ENCODE measurements at regions not wholly inside any gene's neighbourhood (a gene's known extent, or its start where the extent isn't known, plus 50 kb on each side); places are given as distances from the start of the nearest gene placed in this dataset.

DNA sequence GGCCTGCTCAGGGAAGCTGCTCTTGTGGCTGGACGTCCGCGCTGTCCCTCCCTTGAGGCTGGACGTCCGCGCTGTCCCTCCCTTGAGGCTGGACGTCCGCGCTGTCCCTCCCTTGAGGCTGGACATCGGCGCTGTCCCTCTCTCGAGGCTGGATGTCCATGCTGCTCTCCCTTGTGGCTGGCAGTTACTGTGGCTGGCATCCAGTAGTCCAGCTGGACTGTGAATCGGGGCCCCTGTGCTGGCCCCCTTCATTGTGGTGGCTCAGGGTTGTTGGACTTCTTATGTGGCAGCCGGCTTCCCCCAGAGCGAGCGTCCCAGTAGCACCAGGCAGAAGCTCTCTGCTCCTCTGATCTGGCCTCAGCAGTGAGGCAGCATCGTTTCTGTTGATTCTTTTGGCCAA is 141.5 kb downstream of the IRF8 start:
- H3K36me3 ChIP-seq (ENCODE audit: control insufficient read depth, insufficient read depth, low read length), result no peaks in the 10 kb centered on the region; the same call in 1 of the 2 replicates
- H3K4me3 ChIP-seq (ENCODE audit: low read length), result no peak overlapping the region
- H3K27me3 ChIP-seq (ENCODE audit: control insufficient read depth, insufficient read depth, low read length), result no peaks in the 10 kb centered on the region
- H3K27ac ChIP-seq (ENCODE audit: low read length), result no peak overlapping the region
- H3K9me3 ChIP-seq (ENCODE audit: control insufficient read depth, insufficient read depth, low read length), result no peaks in the 10 kb centered on the region
- H3K4me1 ChIP-seq (ENCODE audit: control insufficient read depth, insufficient read depth, low read length), result peaks cover 2% of the 10 kb centered on the region
- WGBS (ENCODE audit: insufficient coverage, insufficient read length), result no CpG with 5 or more reads among the region's 17 CpGs
- DNase-seq (ENCODE audit: low read depth, low spot score), result no peak

DNA sequence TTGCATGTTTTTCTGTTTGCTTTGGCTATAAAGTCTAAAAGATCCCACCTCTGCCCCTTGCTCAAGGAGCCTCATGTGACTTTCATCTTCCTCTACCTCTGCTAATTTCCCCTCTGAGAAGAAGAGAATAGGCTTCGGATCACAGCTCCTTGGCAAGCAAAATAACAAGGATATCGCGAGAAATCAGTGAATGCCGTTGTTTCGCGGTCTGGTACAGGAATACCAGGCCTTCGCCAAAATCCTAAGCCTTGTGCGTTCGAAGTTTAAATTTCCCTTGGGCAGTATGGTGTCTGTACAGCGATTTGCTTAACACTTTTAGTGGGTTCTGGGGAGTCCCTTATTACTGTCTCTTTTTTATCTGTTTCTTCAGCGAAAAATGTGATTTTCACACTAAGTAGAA is 142.3 kb downstream of the IRF8 start:
- DNase-seq (ENCODE audit: low read depth, low spot score), result no peak
- no peak overlapping the region for H3K4me3 ChIP-seq (ENCODE audit: low read length)
- WGBS (ENCODE audit: insufficient coverage, insufficient read length), result no CpG with 5 or more reads among the region's 11 CpGs
- no peaks in the 10 kb centered on the region for H3K27me3 ChIP-seq (ENCODE audit: control insufficient read depth, insufficient read depth, low read length)
- H3K36me3 ChIP-seq (ENCODE audit: control insufficient read depth, insufficient read depth, low read length), result no peaks in the 10 kb centered on the region; the same call in 1 of the 2 replicates
- H3K9me3 ChIP-seq (ENCODE audit: control insufficient read depth, insufficient read depth, low read length), result no peaks in the 10 kb centered on the region
- H3K27ac ChIP-seq (ENCODE audit: low read length), result no peak overlapping the region
- peaks cover 2% of the 10 kb centered on the region for H3K4me1 ChIP-seq (ENCODE audit: control insufficient read depth, insufficient read depth, low read length)

DNA sequence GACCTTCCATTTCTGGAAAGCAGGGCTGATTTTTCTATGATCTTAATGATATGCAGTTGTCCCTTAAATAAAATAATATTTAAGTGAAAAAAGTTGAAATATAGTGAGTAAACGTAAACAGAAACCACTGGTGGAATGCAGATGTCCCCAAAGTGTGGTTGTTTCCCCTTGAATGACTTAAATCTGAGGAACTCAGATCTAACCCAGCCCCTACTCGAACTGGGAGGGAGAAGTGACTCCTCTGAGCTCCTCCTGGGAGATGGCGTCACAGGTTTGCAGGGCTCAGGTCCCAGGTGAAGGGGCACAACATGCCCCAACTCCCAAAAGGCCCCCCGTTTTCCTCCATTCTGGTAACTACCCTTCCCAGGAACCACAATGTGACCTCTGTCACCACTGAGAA is 142.8 kb downstream of the IRF8 start:
- H3K27ac ChIP-seq (ENCODE audit: low read length), result no peak overlapping the region
- H3K36me3 ChIP-seq (ENCODE audit: control insufficient read depth, insufficient read depth, low read length), result no peaks in the 10 kb centered on the region; the same call in 1 of the 2 replicates
- H3K9me3 ChIP-seq (ENCODE audit: control insufficient read depth, insufficient read depth, low read length), result no peaks in the 10 kb centered on the region
- no peaks in the 10 kb centered on the region for H3K27me3 ChIP-seq (ENCODE audit: control insufficient read depth, insufficient read depth, low read length)
- H3K4me3 ChIP-seq (ENCODE audit: low read length), result no peak overlapping the region
- WGBS (ENCODE audit: insufficient coverage, insufficient read length), result no CpG with 5 or more reads among the region's 4 CpGs
- DNase-seq (ENCODE audit: low read depth, low spot score), result no peak
- H3K4me1 ChIP-seq (ENCODE audit: control insufficient read depth, insufficient read depth, low read length), result peaks cover 2% of the 10 kb centered on the region

DNA sequence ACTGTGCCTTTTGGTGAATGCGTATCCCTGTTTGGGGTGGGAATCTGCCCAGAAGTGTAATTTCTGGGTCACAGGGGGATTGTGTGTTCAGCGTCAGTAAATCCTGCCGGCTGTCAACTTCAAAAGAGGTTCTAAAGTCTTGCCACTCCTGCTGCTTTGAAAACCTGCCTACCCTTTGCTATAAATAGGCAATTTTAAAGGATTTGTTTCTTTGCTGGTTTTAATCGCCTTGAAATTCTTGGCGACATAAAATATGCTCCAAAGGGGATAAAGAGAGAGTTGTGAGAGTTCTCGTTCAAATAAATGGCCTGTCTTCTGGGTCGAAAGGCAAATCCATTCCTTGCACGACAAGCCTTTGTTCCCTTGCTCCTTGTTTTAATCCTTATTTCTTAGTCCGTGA is 143.4 kb downstream of the IRF8 start:
- WGBS (ENCODE audit: insufficient coverage, insufficient read length), result no CpG with 5 or more reads among the region's 9 CpGs
- DNase-seq (ENCODE audit: low read depth, low spot score), result no peak
- H3K27ac ChIP-seq (ENCODE audit: low read length), result no peak overlapping the region
- H3K36me3 ChIP-seq (ENCODE audit: control insufficient read depth, insufficient read depth, low read length), result no peaks in the 10 kb centered on the region; the same call in 1 of the 2 replicates
- H3K4me1 ChIP-seq (ENCODE audit: control insufficient read depth, insufficient read depth, low read length), result peaks cover 2% of the 10 kb centered on the region
- no peaks in the 10 kb centered on the region for H3K9me3 ChIP-seq (ENCODE audit: control insufficient read depth, insufficient read depth, low read length)
- H3K27me3 ChIP-seq (ENCODE audit: control insufficient read depth, insufficient read depth, low read length), result no peaks in the 10 kb centered on the region
- no peak overlapping the region for H3K4me3 ChIP-seq (ENCODE audit: low read length)

DNA sequence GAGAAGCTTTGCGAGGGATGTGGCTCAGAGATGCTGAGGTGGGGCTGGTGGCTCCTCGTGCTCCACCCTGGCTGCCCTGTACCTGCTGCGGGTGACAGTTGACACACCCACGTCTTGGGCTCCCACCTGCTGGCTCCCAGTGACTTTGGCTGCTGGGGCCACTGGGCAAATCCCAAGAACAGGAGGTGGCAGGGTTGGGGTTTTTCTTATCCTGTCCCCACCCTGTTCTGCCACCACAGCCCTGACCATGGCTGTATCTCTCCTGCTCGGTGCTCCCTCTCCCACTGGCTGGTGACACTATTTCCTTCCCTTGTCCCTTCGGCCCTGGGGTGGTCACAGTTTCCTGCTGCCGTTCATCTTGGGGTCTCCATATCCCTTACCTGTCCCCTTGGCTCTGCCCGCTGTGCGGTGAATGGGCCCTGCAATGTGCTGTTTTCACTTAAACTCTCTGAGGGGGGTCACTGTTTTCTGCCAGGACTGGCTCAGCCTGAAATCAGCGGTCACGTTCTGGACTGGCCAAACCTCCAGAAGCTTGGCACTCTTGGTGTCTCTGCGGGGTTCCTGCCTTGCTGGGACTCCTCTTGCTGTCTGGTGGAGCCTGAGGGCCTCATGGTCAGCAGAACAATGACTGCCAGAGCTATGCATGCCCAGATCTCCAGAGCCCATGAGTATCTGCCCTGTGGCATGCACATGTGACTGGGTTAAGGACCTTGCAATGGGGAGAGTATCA is 144.2 kb downstream of the IRF8 start:
- Histone ChIP-seq H3K9me3 (ENCODE audit: control insufficient read depth, insufficient read depth, low read length) (no peaks in the 10 kb centered on the region), H3K36me3 (ENCODE audit: control insufficient read depth, insufficient read depth, low read length) (no peaks in the 10 kb centered on the region; the same call in 1 of the 2 replicates), H3K4me3 (ENCODE audit: low read length) (no peak overlapping the region), H3K27me3 (ENCODE audit: control insufficient read depth, insufficient read depth, low read length) (no peaks in the 10 kb centered on the region), H3K4me1 (ENCODE audit: control insufficient read depth, insufficient read depth, low read length) (peaks cover 2% of the 10 kb centered on the region), H3K27ac (ENCODE audit: low read length) (no peak overlapping the region)
- no CpG with 5 or more reads among the region's 12 CpGs for WGBS (ENCODE audit: insufficient coverage, insufficient read length)
- no peak for DNase-seq (ENCODE audit: low read depth, low spot score)

DNA sequence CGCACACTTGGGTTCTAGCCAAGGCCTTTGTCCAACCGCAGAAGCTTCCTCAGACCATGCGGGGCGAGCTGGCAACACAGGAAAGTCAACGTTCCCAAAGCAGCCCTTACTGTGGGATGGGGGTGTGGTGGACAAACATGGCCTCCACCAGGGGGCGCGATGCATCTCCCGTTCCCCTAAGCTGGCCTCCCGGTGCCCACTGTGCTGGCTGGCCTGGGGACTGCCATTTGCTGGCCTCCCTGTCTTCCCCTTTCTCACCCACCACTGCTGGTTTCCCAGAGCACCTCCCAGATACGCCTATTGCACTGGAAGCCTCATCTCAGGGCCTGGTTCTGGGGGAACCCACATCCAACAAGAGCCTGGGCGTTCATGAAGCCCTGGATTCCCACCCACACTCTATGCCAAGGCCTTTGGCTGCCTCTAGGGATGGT is 145.3 kb downstream of the IRF8 start:
- H3K27ac ChIP-seq (ENCODE audit: low read length), result no peak overlapping the region
- no peak overlapping the region for H3K4me3 ChIP-seq (ENCODE audit: low read length)
- H3K27me3 ChIP-seq (ENCODE audit: control insufficient read depth, insufficient read depth, low read length), result no peaks in the 10 kb centered on the region
- H3K4me1 ChIP-seq (ENCODE audit: control insufficient read depth, insufficient read depth, low read length), result peaks cover 3% of the 10 kb centered on the region
- DNase-seq (ENCODE audit: low read depth, low spot score), result peak; percentile 68
- H3K36me3 ChIP-seq (ENCODE audit: control insufficient read depth, insufficient read depth, low read length), result no peaks in the 10 kb centered on the region; the same call in 1 of the 2 replicates
- H3K9me3 ChIP-seq (ENCODE audit: control insufficient read depth, insufficient read depth, low read length), result no peaks in the 10 kb centered on the region
- no CpG with 5 or more reads among the region's 11 CpGs for WGBS (ENCODE audit: insufficient coverage, insufficient read length)

DNA sequence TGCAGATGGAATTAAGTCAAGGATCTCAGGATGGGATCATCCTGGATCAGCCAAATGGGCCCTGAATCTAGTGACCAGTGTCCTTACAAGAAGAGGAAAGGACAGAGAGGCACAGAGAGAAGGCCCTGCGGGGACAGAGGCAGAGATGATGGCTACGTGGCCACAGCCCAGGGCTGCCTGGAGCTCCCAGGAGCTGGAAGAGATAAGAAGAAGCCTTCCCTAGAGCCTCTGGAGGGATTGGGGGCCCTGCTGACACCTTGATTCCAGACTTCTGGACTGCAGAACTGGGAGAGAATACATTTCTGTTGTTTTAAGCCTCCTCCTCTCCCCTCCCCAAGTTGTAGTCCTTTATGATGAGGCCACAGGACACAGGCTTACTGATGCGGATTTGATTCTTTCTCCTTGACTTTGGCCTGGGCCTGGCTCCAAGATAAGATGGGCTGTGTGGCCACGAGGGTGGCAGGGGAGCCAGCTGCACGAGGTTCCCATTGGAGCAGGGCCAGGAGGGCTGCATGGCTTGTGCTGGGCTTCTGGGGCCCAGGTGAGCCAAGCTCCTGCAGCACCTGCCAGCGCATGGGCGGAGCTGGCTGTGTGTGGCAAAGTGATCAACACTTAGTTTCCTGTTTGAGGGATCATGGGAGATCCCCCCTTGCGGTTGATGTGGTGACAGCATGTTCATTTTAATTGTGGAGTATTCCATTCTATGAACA is 146.1 kb downstream of the IRF8 start:
- Histone ChIP-seq H3K4me3 (ENCODE audit: low read length) (no peak overlapping the region), H3K36me3 (ENCODE audit: control insufficient read depth, insufficient read depth, low read length) (no peaks in the 10 kb centered on the region; the same call in 1 of the 2 replicates), H3K9me3 (ENCODE audit: control insufficient read depth, insufficient read depth, low read length) (no peaks in the 10 kb centered on the region), H3K27me3 (ENCODE audit: control insufficient read depth, insufficient read depth, low read length) (no peaks in the 10 kb centered on the region), H3K4me1 (ENCODE audit: control insufficient read depth, insufficient read depth, low read length) (peaks cover 3% of the 10 kb centered on the region), H3K27ac (ENCODE audit: low read length) (no peak overlapping the region)
- WGBS (ENCODE audit: insufficient coverage, insufficient read length), result no CpG with 5 or more reads among the region's 8 CpGs
- no peak for DNase-seq (ENCODE audit: low read depth, low spot score)

DNA sequence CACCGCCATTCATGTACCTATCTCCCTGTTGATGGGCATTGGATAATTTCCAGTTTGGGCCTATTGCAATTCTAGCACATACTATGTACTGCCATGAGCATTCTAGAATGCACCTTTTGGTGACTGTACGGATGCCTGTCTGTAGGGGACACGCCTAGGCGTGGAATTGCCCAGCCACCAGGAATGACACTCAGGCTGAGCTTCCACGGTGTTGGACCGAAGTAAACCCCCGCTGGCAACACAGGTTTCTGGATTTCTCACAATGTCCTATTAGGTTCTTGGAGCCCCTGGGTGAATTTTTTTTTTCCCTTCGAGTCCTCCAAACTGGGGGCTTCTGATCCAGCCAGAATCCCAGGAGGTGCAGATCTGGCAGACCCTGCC is 146.6 kb downstream of the IRF8 start:
- Histone ChIP-seq H3K27ac (ENCODE audit: low read length) (no peak overlapping the region), H3K27me3 (ENCODE audit: control insufficient read depth, insufficient read depth, low read length) (no peaks in the 10 kb centered on the region), H3K9me3 (ENCODE audit: control insufficient read depth, insufficient read depth, low read length) (no peaks in the 10 kb centered on the region), H3K36me3 (ENCODE audit: control insufficient read depth, insufficient read depth, low read length) (no peaks in the 10 kb centered on the region; the same call in 1 of the 2 replicates), H3K4me3 (ENCODE audit: low read length) (no peak overlapping the region), H3K4me1 (ENCODE audit: control insufficient read depth, insufficient read depth, low read length) (peaks cover 3% of the 10 kb centered on the region)
- no CpG with 5 or more reads among the region's 8 CpGs for WGBS (ENCODE audit: insufficient coverage, insufficient read length)
- no peak for DNase-seq (ENCODE audit: low read depth, low spot score)

DNA sequence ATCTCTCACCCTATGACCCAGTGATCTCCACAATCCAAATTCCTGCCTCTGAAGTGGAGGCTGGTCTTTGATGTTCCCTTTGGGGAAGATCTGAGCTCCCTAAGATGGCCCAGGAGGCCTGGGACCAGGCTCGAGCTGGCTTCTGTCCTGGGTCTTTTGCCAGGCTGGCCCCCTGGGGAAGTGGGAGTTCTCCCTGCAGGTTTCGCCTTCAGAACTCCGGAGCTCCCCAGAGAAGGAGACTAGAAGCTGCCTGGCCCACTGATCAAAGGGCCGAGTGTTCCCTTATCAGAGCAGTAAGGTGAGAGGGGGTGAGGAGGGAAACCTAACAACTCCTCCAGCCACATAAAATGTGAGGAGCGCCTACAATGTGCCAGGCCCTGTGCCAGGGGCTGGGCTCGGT is 147.1 kb downstream of the IRF8 start:
- WGBS (ENCODE audit: insufficient coverage, insufficient read length), result no CpG with 5 or more reads among the region's 6 CpGs
- Histone ChIP-seq H3K27ac (ENCODE audit: low read length) (no peak overlapping the region), H3K4me3 (ENCODE audit: low read length) (no peak overlapping the region), H3K36me3 (ENCODE audit: control insufficient read depth, insufficient read depth, low read length) (no peaks in the 10 kb centered on the region; the same call in 1 of the 2 replicates), H3K9me3 (ENCODE audit: control insufficient read depth, insufficient read depth, low read length) (no peaks in the 10 kb centered on the region), H3K4me1 (ENCODE audit: control insufficient read depth, insufficient read depth, low read length) (peaks cover 3% of the 10 kb centered on the region), H3K27me3 (ENCODE audit: control insufficient read depth, insufficient read depth, low read length) (no peaks in the 10 kb centered on the region)
- DNase-seq (ENCODE audit: low read depth, low spot score), result no peak

DNA sequence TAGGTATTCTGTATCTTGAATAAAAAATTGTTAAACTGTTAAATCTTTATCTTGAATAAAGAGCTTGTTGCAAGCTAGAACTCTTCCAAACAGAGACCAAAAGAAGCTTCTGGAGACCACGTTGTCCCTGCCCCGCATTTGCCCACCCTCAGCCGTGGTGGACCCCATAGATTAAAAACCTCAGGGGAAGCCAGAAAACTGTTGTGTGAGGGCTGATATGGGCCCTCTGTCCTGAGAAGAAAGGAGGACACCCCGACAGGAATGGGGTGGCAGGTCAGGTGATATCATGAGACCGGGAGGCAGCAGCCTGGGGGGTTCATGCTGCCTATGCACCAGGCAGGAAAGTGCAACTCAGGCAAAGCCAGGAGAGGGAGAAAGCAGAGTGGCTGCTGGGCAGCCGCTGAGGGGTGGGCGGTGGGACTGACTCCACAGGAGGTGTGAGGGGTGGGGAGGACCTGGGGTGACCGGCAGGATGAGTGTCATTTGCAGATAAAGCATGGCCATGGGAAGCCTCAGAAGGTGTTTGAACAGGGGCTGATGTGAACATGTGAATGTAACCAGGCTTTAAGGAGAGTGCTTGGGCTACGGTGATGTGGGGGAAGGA is 147.8 kb downstream of the IRF8 start:
- no peaks in the 10 kb centered on the region for H3K9me3 ChIP-seq (ENCODE audit: control insufficient read depth, insufficient read depth, low read length)
- DNase-seq (ENCODE audit: low read depth, low spot score), result no peak
- WGBS (ENCODE audit: insufficient coverage, insufficient read length), result no CpG with 5 or more reads among the region's 9 CpGs
- no peak overlapping the region for H3K27ac ChIP-seq (ENCODE audit: low read length)
- peaks cover 3% of the 10 kb centered on the region for H3K4me1 ChIP-seq (ENCODE audit: control insufficient read depth, insufficient read depth, low read length)
- no peaks in the 10 kb centered on the region; the same call in 1 of the 2 replicates for H3K36me3 ChIP-seq (ENCODE audit: control insufficient read depth, insufficient read depth, low read length)
- H3K27me3 ChIP-seq (ENCODE audit: control insufficient read depth, insufficient read depth, low read length), result no peaks in the 10 kb centered on the region
- no peak overlapping the region for H3K4me3 ChIP-seq (ENCODE audit: low read length)
